ENCODE measurements at regions not wholly inside any gene's neighbourhood (a gene's known extent, or its start where the extent isn't known, plus 50 kb on each side); places are given as distances from the start of the nearest gene placed in this dataset.

GRCh38 chr1:106277786-106278185 lies 778.7 kb upstream of the PRMT6 start:
- no peak for DNase-seq (ENCODE audit: low spot score)
- no peaks in the 10 kb centered on the region for H3K36me3 ChIP-seq (ENCODE audit: control insufficient read depth in 4 of 4, insufficient read depth in 3 of 4, low read depth in 1 of 4, low read length in 3 of 4)
- TF ChIP-seq ATF3 (IDR thresholded peaks at IDR 0.05), result no peak
- no peak for TF ChIP-seq TAF1 (conservative IDR thresholded peaks at IDR 0.05)
- no peak for TF ChIP-seq HNF4G (IDR thresholded peaks at IDR 0.05)
- no peak for TF ChIP-seq YY1 (IDR thresholded peaks at IDR 0.05)
- TF ChIP-seq ZBTB33 (IDR thresholded peaks at IDR 0.05), result no peak
- no peak for TF ChIP-seq CTCF (IDR thresholded peaks at IDR 0.05; ENCODE audit: low read depth, low read length, missing input control)
- TF ChIP-seq RXRA (IDR thresholded peaks at IDR 0.05), result no peak
- TF ChIP-seq FOXA2 (IDR thresholded peaks at IDR 0.05), result no peak
- no peak for TF ChIP-seq FOXA1 (IDR thresholded peaks at IDR 0.05)
- no peaks in the 10 kb centered on the region for H3K9me3 ChIP-seq (ENCODE audit: control insufficient read depth in 4 of 4, low read length in 3 of 4)
- no peak overlapping the region for H3K4me3 ChIP-seq (ENCODE audit: low read depth in 1 of 3, low read length in 3 of 3)
- H3K9ac ChIP-seq (ENCODE audit: low read depth in 1 of 2, low read length in 2 of 2), result no peak overlapping the region
- H3K27ac ChIP-seq (ENCODE audit: low read depth in 1 of 2, low read length in 2 of 2), result no peak overlapping the region
- no peaks in the 10 kb centered on the region for H3K4me1 ChIP-seq (ENCODE audit: control insufficient read depth in 4 of 4, insufficient read depth in 4 of 4, low read length in 3 of 4)
- 63% methylated on average over 4 of the region's 4 CpGs for WGBS
- no peaks in the 10 kb centered on the region for H3K27me3 ChIP-seq (ENCODE audit: control insufficient read depth in 4 of 4, insufficient read depth in 4 of 4, low read length in 3 of 4)

GRCh38 chr1:106278716-106279115 lies 777.8 kb upstream of the PRMT6 start:
- no peak for TF ChIP-seq GABPA (IDR thresholded peaks at IDR 0.05 in 1 of 2, conservative IDR thresholded peaks at IDR 0.05 in 1 of 2)
- no peak for TF ChIP-seq RXRA (IDR thresholded peaks at IDR 0.05)
- no peak for TF ChIP-seq NR2F2 (IDR thresholded peaks at IDR 0.05)
- no peak for TF ChIP-seq CTCF (IDR thresholded peaks at IDR 0.05; ENCODE audit: low read depth, low read length, missing input control)
- no peak for TF ChIP-seq ATF3 (IDR thresholded peaks at IDR 0.05)
- TF ChIP-seq FOXA2 (IDR thresholded peaks at IDR 0.05), result no peak
- no peak for TF ChIP-seq HNF4G (IDR thresholded peaks at IDR 0.05)
- no peak for TF ChIP-seq TAF1 (conservative IDR thresholded peaks at IDR 0.05)
- no peak for TF ChIP-seq HNF4A (conservative IDR thresholded peaks at IDR 0.05)
- no peak for TF ChIP-seq JUND (IDR thresholded peaks at IDR 0.05)
- TF ChIP-seq RAD21 (IDR thresholded peaks at IDR 0.05), result no peak
- TF ChIP-seq SP1 (IDR thresholded peaks at IDR 0.05), result no peak
- Histone ChIP-seq H3K4me3 (ENCODE audit: low read depth in 1 of 3, low read length in 3 of 3) (no peak overlapping the region), H3K9ac (ENCODE audit: low read depth in 1 of 2, low read length in 2 of 2) (no peak overlapping the region), H3K27ac (ENCODE audit: low read depth in 1 of 2, low read length in 2 of 2) (no peak overlapping the region), H3K36me3 (ENCODE audit: control insufficient read depth in 4 of 4, insufficient read depth in 3 of 4, low read depth in 1 of 4, low read length in 3 of 4) (no peaks in the 10 kb centered on the region), H3K27me3 (ENCODE audit: control insufficient read depth in 4 of 4, insufficient read depth in 4 of 4, low read length in 3 of 4) (no peaks in the 10 kb centered on the region), H3K9me3 (ENCODE audit: control insufficient read depth in 4 of 4, low read length in 3 of 4) (no peaks in the 10 kb centered on the region), H3K4me1 (ENCODE audit: control insufficient read depth in 4 of 4, insufficient read depth in 4 of 4, low read length in 3 of 4) (no peaks in the 10 kb centered on the region)
- 58% methylated on average over 2 of the region's 2 CpGs for WGBS
- no peak for DNase-seq (ENCODE audit: low spot score)

All from liver (tissue), 8 donors.